Cardiac muscle cell (in vitro differentiated cells and primary cell): ENCODE measurements at regions not wholly inside any gene's neighbourhood (a gene's known extent, or its start where the extent isn't known, plus 50 kb on each side); places are given as distances from the start of the nearest gene placed in this dataset.
A peak's percentile ranks its signal among the peaks of the same experiment; 100 is the strongest.

Experiments
- DNase-seq, 2 donors: peaks; one replicate each; pipeline versions ENCODE4 v3.0.0 to v3.0.0-alpha.2; 2010 to 2017; ENCODE audit warnings: low read depth in 1 of 2, low spot score in 1 of 2
- H3K27ac ChIP-seq: fragments of 200-600 bp; sonication (generic); 2 replicates; pipeline ENCODE4 v1.5.1; 2016
- H3K27me3 ChIP-seq: fragments of 200-600 bp; sonication (generic); 2 replicates; pipeline ENCODE4 v1.6.0; 2016; ENCODE audit warnings: control low read depth
- H3K36me3 ChIP-seq: fragments of 200-600 bp; sonication (generic); 2 replicates; pipeline ENCODE4 v1.5.1; 2016; ENCODE audit warnings: control low read depth
- H3K4me1 ChIP-seq: fragments of 200-600 bp; sonication (generic); 2 replicates; pipeline ENCODE4 v1.8.1; 2017; ENCODE audit warnings: low read depth, mild to moderate bottlenecking, mixed run types
- H3K4me3 ChIP-seq: fragments of 200-600 bp; sonication (generic); 2 replicates; pipeline ENCODE4 v1.5.1; 2016; ENCODE audit warnings: mild to moderate bottlenecking
- H3K9me3 ChIP-seq: fragments of 200-600 bp; sonication (generic); 2 replicates; pipeline ENCODE4 v1.5.1; 2017; ENCODE audit warnings: low read depth, mild to moderate bottlenecking, control low read depth
- TF ChIP-seq, protein P1 (sequence below): IDR thresholded peaks from 2 replicates; pipeline ENCODE4 v1.5.1; 2012; ENCODE audit warnings: low read depth, mild to moderate bottlenecking, low read length

DNA sequence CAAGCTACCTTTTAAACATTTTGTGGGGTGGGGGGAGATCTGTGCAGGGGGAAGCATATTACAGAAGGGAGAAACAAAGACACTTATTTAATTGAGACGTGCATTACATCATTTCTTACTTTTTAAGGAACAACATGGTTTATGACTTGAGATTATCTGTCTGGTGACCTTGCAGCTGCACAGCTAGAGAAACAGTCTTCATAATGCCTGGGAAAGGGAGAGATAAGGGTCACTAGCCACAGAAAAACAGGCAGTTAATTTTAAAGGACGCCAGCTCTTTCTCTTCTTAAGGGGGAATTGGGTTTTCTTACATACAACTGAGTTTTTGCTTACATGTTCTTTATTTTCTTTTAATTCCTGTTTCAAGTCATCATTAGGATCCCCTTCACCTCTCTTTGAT, 147.9 kb downstream of the SST start:
- no peaks in the 10 kb centered on the region for H3K9me3 ChIP-seq
- no peak overlapping the region for H3K27ac ChIP-seq
- H3K27me3 ChIP-seq: no peaks in the 10 kb centered on the region
- no peak for DNase-seq
- TF ChIP-seq, protein P1, sequence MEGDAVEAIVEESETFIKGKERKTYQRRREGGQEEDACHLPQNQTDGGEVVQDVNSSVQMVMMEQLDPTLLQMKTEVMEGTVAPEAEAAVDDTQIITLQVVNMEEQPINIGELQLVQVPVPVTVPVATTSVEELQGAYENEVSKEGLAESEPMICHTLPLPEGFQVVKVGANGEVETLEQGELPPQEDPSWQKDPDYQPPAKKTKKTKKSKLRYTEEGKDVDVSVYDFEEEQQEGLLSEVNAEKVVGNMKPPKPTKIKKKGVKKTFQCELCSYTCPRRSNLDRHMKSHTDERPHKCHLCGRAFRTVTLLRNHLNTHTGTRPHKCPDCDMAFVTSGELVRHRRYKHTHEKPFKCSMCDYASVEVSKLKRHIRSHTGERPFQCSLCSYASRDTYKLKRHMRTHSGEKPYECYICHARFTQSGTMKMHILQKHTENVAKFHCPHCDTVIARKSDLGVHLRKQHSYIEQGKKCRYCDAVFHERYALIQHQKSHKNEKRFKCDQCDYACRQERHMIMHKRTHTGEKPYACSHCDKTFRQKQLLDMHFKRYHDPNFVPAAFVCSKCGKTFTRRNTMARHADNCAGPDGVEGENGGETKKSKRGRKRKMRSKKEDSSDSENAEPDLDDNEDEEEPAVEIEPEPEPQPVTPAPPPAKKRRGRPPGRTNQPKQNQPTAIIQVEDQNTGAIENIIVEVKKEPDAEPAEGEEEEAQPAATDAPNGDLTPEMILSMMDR: no peak
- H3K36me3 ChIP-seq: no peaks in the 10 kb centered on the region
- no peaks in the 10 kb centered on the region for H3K4me1 ChIP-seq
- no peak overlapping the region for H3K4me3 ChIP-seq

DNA sequence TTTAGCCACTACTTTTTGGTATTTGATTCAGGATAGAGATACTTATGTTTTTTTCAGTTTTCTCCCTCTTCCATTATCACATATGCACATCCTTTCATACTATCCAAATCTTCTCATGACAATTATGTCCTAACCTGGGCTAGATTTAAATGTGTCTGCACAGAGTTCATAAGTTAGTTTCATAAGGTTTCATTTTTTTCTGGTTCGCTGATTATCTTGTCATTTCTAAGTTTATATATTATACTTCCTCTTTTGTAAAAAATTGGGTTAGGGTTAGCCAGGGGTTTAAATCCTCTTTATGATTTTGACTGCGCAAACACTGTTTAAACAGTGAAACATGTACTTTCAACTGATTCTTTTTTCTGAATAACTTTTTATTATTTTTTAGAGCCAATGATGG, 148.6 kb downstream of the SST start:
- H3K27ac ChIP-seq: no peak overlapping the region
- no peak for DNase-seq
- no peaks in the 10 kb centered on the region for H3K9me3 ChIP-seq
- TF ChIP-seq, protein P1: no peak
- H3K4me3 ChIP-seq: no peak overlapping the region
- no peaks in the 10 kb centered on the region for H3K36me3 ChIP-seq
- H3K4me1 ChIP-seq: no peaks in the 10 kb centered on the region
- H3K27me3 ChIP-seq: no peaks in the 10 kb centered on the region

DNA sequence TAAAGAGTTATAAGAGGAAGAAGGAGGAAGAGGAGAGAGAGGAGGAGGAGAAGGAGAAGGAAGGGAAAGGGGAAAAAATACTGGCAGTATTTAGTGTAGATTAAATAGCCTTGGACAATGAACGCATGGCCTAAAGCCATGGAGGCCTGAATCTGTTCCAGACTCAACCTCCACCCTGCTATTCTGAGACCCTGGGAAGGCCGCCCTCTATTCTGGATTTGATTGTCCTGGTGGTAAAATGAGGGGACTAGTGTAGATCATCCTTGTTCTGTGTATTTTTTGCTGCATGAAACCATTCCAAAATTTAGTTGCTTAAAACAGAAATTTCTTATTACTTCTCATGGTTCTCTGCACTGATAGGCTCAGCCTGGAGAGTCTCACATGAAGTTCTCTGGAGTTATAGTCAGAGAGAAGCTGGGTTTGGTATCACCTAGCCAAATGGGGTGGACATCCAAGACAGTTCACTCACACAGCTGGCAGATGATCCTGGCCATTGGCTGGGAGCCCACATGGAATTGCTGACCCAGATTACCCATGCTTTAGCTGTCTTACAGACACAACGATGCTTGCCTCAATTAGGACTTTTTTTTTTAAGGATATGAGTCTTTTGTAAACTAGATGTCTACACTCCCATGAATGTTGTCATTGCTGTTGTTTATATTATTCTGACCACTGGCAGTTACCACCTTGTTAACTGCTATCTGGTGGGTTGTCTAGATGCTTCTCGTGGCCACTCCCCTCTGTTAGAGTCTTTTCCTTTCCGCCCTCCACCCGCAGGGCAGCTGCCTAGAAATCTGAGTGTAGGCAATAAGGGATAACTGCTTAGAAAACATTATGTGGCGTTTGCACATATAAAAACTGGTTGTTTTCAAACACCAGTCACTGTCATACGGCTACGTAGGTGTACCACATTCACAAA, 149.9 kb downstream of the SST start:
- Histone ChIP-seq H3K36me3 (no peaks in the 10 kb centered on the region), H3K27ac (no peak overlapping the region), H3K27me3 (no peaks in the 10 kb centered on the region), H3K9me3 (no peaks in the 10 kb centered on the region), H3K4me3 (no peak overlapping the region), H3K4me1 (no peaks in the 10 kb centered on the region)
- peak in 1 of 2 donors; percentile 10 for DNase-seq
- TF ChIP-seq, protein P1: no peak

DNA sequence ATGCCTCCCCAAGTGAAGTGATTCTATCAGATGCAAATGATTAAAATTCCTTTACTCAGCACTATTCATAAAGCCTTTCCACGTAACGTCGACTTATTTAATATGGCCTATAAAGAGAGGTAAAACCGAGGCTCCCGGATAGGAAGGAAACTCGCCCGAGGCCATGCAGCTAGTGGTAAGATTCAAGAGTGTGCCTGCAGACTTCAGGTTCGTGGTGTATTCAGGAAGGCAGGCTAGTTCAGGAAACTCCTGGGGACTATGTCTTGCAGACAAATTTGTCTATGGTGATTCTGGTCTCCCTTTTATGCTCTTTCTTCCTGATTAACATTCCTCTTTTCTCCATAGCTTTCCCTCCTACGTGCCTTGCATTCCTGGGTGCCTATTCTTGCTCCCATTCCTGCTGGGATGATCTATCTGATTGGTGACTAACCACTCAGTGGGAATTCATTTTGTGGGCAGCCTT, 150.7 kb downstream of the SST start:
- no peaks in the 10 kb centered on the region for H3K9me3 ChIP-seq
- H3K4me1 ChIP-seq: no peaks in the 10 kb centered on the region
- no peak overlapping the region for H3K4me3 ChIP-seq
- H3K27ac ChIP-seq: no peak overlapping the region
- no peaks in the 10 kb centered on the region for H3K27me3 ChIP-seq
- TF ChIP-seq, protein P1: no peak
- peak in 1 of 2 donors; percentile 20 for DNase-seq
- no peaks in the 10 kb centered on the region for H3K36me3 ChIP-seq

DNA sequence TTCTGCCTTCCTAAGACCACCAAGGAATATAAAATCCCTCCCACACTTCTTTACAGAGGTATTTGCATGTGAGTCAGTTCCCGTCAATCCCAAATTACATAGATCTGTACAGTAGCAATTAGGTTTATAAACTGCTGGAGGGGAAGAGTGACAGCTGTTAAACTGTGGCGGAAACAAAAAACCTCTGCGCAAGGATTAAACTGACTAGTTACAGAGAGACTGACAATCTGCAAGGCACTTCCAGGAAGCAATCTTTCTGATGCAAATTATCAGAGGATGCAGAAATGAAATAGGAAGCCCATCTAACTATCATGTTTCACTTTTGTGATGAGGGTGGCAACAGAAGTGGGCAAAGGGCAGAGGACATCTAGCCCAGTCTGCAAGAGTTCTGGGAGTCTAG, 150.4 kb downstream of the RTP4 start:
- Histone ChIP-seq H3K4me3 (no peak overlapping the region), H3K4me1 (no peaks in the 10 kb centered on the region), H3K27me3 (no peaks in the 10 kb centered on the region), H3K9me3 (no peaks in the 10 kb centered on the region), H3K36me3 (no peaks in the 10 kb centered on the region), H3K27ac (no peak overlapping the region)
- TF ChIP-seq, protein P1: no peak
- no peak for DNase-seq
